HuH-7.5 (cell line): ENCODE measurements at regions not wholly inside any gene's neighbourhood (a gene's known extent, or its start where the extent isn't known, plus 50 kb on each side); places are given as distances from the start of the nearest gene placed in this dataset.

ENCODE experiments used
- DNase-seq: peaks from one replicate; pipeline ENCODE4 v3.0.0; 2011; ENCODE audit warnings: low spot score

DNA sequence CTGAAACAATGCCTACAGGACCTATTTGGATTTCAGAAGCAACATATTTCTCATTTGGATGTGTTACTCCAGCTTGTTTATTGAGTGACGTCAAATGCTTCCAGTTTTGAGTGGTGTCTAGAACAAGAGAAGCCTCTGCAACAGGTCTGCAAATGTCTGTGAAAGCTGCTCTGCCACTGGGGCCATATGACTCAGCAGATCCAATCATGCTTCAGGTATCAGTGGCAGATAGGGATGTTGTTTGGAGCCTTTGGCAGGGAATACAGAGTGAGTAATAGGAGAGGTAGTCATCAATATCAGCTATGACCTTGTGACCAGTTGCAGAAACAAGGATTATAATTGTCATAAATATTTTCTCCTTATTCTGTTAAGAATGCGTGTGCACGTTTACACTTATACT, 141.1 kb upstream of the ZXDA start:
- no peak for DNase-seq

GRCh38 chrX:58044130-58044529, 133.9 kb upstream of the ZXDA start:
- DNase-seq: no peak

GRCh38 chrX:58025979-58026378, 115.7 kb upstream of the ZXDA start:
- DNase-seq: peak; percentile 1

- DNase-seq: no peak
Observed at GRCh38 chrX:57985951-57986350, 75.7 kb upstream of the ZXDA start.

- DNase-seq: no peak
Observed at GRCh38 chrX:57984620-57985019, 74.4 kb upstream of the ZXDA start.

GRCh38 chrX:57977992-57978391, 67.7 kb upstream of the ZXDA start:
- no peak for DNase-seq

GRCh38 chrX:57964975-57965374, 54.7 kb upstream of the ZXDA start:
- DNase-seq: no peak
